GM12872 (cell line): ENCODE measurements at regions not wholly inside any gene's neighbourhood (a gene's known extent, or its start where the extent isn't known, plus 50 kb on each side); places are given as distances from the start of the nearest gene placed in this dataset.

Source experiments
- TF ChIP-seq, protein P1 (sequence below): IDR thresholded peaks from 3 replicates; pipeline ENCODE4 v1.5.1; 2011; ENCODE audit warnings: low read depth, mild to moderate bottlenecking, low read length, moderate library complexity; ENCODE audit not compliant: insufficient read depth

DNA sequence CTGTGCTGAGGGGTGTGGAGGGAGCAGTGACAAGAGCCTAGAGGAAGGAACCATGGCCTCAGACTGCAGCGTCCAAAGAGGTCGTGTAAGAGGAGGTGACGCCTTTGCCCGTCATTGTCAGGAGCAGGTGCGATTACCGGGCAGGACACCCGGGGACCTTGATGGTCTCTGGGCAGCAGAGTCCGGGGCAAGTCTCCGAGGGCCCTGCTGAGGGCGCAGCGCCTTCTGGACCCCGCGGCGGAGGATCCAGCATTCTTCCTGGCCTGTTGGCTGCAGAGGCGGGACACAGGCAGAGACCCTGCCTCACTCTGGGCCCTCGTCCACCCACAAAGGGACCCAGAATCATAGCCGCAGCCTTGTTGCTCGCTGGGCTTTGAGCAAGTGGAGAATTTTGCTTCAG lies 1168.8 kb downstream of the BRD1 start:
- TF ChIP-seq, protein P1, sequence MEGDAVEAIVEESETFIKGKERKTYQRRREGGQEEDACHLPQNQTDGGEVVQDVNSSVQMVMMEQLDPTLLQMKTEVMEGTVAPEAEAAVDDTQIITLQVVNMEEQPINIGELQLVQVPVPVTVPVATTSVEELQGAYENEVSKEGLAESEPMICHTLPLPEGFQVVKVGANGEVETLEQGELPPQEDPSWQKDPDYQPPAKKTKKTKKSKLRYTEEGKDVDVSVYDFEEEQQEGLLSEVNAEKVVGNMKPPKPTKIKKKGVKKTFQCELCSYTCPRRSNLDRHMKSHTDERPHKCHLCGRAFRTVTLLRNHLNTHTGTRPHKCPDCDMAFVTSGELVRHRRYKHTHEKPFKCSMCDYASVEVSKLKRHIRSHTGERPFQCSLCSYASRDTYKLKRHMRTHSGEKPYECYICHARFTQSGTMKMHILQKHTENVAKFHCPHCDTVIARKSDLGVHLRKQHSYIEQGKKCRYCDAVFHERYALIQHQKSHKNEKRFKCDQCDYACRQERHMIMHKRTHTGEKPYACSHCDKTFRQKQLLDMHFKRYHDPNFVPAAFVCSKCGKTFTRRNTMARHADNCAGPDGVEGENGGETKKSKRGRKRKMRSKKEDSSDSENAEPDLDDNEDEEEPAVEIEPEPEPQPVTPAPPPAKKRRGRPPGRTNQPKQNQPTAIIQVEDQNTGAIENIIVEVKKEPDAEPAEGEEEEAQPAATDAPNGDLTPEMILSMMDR, result no peak

DNA sequence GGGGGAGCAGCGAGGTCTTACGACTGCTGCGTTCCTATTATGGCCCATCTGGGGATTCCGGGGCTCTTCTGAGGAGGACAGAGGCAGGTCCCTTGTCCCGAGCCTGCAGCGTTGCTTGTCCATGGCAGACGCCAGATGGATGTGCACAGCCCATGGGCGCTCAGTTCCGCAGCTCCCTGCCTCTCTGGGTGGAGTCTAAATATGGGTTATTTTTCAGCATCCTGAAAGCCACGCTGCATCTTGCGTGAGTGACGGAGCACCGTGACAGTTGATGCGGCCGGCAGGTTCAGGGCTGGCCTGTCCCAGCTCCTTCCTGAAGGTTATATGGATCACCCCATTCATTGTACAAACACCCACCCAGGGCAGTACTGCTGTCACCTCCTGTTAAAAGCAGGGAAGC lies 1169.4 kb downstream of the BRD1 start:
- TF ChIP-seq, protein P1, result no peak

DNA sequence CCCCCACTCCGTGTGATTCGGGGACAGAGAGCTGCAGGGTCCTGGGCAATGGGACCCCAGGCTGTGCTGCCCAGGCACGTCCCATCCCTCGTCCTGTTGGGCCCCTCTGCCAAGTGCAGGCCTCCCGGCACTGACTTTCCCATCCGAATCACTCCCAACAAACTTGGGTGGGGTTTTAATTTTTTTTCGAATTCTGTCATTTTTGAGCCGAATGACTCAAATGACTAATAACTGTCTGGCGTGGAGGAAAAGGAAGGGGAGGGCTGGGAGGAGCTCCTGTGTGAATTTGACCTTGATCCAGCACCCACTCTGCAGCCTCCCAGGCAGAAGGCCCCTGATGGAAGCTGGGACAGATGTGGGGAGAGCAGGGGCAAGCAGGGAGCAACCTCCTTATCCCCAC lies 1173.2 kb downstream of the BRD1 start:
- TF ChIP-seq, protein P1, result no peak

DNA sequence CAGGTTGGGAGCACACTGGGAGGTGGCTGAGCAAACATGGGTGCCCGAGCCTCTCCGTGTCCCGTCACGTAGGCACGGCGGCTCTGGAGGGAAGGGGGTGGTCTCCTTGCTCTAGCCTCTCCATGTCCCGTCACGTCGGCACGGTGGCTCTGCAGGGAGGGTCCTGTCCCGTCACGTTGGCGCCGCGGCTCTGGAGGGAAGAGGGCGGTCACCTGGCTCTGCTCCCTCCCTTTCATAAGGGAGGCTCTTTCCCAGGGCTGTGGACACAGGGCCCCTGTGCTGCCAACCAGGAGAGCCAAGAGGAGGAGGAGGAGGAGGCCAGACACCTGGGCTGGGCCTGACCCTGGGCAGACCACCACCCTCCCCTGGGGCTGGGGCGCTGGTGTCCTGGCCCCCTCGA lies 1173.7 kb downstream of the BRD1 start:
- TF ChIP-seq, protein P1, result no peak

DNA sequence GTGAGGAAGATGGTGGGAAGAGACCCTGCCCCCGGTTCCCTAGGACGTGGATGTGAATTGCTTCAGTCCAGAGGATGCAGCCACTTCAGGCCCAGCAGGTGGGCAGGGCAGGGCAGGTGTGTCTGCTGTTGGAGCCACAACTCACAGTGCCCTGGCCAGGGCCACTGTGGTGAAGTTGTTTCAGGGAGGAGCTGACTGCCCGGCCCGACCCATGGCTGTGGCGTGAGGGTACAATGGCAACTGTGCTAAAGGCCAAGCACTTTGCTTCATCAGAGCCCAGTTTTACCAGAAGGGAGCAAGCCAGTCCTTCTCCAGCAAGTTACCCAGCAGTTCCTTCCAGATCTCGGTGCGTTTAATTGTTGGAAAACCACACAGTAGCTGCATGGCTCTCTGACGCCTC lies 1174.4 kb downstream of the BRD1 start:
- TF ChIP-seq, protein P1, result no peak

DNA sequence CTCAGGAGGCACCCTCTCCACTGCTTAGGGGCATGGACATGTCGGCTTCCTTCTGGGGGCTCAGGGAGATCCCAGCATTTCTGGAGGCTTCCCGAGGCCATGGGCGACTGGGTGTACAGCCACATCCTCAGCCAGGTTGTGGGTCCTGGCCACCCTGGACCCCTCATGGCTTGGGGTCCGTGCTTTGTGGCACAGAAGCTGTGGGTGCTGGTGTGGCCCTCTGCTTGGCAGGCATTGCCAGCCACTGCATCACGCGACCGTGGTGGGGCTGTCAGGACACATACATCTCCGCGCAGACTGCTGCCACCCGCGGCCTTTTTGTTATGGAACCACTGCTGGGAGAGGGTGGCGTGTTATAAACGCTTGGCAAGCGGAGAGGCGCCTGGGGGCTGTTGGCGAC lies 1174.9 kb downstream of the BRD1 start:
- TF ChIP-seq, protein P1, result no peak

DNA sequence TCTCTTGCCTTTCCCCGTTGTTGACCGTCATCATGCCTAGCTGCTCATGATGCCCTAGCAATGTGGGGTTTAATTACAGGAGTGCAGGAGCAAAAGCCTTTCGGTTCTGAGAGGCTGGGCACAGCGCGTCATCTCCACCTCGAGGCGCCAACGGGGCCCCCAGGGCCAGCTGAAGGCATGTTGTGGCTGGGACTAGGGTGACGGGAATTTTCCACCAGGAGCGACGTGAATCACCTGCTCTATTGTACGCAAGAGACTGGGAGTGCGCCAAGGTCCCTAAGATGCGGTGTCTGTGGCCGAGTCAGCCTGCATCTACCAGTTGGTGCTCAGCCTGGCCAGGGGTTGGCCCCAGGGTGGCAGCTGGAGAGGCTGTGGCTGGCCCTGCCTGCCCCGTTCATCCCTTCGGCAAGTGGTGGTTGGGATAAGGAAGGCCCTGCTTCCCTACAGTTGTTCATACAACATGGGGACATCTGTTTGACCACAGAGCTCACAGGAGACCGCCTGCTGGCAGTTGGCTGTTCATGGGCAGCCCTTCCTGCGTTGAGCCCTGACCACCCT lies 1175.6 kb downstream of the BRD1 start:
- TF ChIP-seq, protein P1, result no peak
